Upper lobe of right lung (tissue), 1 donor: ENCODE measurements at regions not wholly inside any gene's neighbourhood (a gene's known extent, or its start where the extent isn't known, plus 50 kb on each side); places are given as distances from the start of the nearest gene placed in this dataset.
"Not testable (repeated sequence)": the region's sequence is repeated elsewhere in the genome, so short reads cannot be mapped to it uniquely, and the experiment has no call there.

Source experiments
- ATAC-seq: fragments of 200-7000 bp; cut with Tn5 transposase; one replicate; pipeline ENCODE4 v1.9.1; 2020; ENCODE audit warnings: mild to moderate bottlenecking, moderate library complexity
- DNase-seq: peaks from one replicate; pipeline ENCODE4 v3.0.0-alpha.2; 2020
- H3K27ac ChIP-seq: fragments of 200-600 bp; one replicate; pipeline ENCODE4 v1.8.0; 2022
- H3K27me3 ChIP-seq: fragments of 200-600 bp; one replicate; pipeline ENCODE4 v1.8.0; 2022; ENCODE audit warnings: mild to moderate bottlenecking
- H3K36me3 ChIP-seq: fragments of 200-600 bp; one replicate; pipeline ENCODE4 v1.8.0; 2022
- H3K4me1 ChIP-seq: fragments of 200-600 bp; one replicate; pipeline ENCODE4 v1.8.0; 2022
- H3K4me3 ChIP-seq: fragments of 200-600 bp; one replicate; pipeline ENCODE4 v1.8.0; 2022; ENCODE audit warnings: mild to moderate bottlenecking
- H3K9me3 ChIP-seq: fragments of 200-600 bp; one replicate; pipeline ENCODE4 v1.8.0; 2022
- CTCF ChIP-seq: fragments of 200-600 bp; IDR thresholded peaks from one replicate; pipeline ENCODE4 v1.8.0; 2022; ENCODE audit warnings: antibody characterized with exemption
- intact Hi-C: fragments of 100-400 bp; cut with DNase I; formaldehyde crosslinking; loops from one replicate; pipeline ENCODE4 v1.11.0; 2022
- donor health status: DM: no; HTN: yes; CAD: no; lungs with severe emphysema.

GRCh38 chr1:78203410-78203982 is 157.7 kb downstream of the GIPC2 start:
- intact Hi-C loops, H3K27ac ChIP-seq, DNase-seq, H3K4me1 ChIP-seq, H3K4me3 ChIP-seq, H3K36me3 ChIP-seq, H3K27me3 ChIP-seq, H3K9me3 ChIP-seq, ATAC-seq: not testable (repeated sequence)

DNA sequence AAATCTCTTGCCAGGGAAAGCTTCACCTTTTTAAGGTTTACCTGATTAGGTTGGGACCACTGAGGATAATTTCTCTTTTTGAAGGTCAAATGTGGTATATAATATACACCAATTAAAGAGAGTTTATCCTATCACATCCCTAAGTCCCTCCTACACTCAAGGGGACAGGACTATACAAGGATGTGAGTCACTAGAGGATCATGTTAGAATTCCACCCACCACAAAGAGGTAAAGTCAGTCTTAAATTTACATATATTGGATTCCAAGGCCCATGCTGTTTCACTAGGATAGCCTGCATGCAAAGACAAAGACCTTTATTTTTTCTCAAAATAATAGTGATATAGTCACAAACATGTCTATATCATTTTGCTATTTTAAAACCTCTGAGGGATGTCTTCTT is 164.4 kb downstream of the GIPC2 start:
- intact Hi-C loops = no loop called here
- no peak for ATAC-seq
- Histone ChIP-seq H3K36me3 (no peaks in the 10 kb centered on the region), H3K27me3 (no peaks in the 10 kb centered on the region), H3K4me1 (no peaks in the 10 kb centered on the region), H3K27ac (no peak overlapping the region), H3K4me3 (no peak overlapping the region), H3K9me3 (no peaks in the 10 kb centered on the region)
- DNase-seq = no peak
- TF ChIP-seq CTCF = no peak

DNA sequence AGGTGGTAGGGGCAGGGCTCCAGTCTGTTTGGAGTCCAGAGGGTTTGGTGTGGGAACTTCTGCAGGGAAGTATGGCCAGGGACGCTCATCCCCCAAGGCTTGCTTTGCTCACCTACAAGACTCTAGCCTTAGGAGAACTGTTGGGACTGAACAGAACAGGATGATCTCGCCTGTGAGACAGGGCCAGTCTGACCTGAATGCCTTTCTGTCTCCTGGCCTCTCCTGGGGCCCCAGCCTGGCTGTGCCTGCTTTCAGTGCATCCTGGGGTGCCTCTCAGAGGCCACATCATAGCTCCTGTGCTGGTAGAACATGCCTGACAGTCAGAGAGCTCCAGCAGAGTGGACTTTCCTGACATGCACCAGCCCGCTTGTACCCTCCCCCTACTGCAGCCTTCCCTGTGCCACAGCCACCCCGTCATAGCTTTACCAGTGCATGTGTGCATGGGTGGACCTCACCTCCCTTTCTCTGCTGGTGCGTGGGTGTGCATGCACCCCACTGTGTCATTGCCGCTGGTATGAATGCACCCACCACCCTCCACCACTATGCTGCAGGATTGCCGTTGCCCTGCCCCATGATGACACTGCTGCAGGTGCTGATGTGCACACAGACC is 165.8 kb downstream of the GIPC2 start:
- no peak for TF ChIP-seq CTCF
- Histone ChIP-seq H3K4me1 (no peaks in the 10 kb centered on the region), H3K27me3 (no peaks in the 10 kb centered on the region), H3K27ac (no peak overlapping the region), H3K36me3 (no peaks in the 10 kb centered on the region), H3K9me3 (no peaks in the 10 kb centered on the region), H3K4me3 (no peak overlapping the region)
- intact Hi-C loops = no loop called here
- ATAC-seq (peak; percentile 27), DNase-seq (no peak)

DNA sequence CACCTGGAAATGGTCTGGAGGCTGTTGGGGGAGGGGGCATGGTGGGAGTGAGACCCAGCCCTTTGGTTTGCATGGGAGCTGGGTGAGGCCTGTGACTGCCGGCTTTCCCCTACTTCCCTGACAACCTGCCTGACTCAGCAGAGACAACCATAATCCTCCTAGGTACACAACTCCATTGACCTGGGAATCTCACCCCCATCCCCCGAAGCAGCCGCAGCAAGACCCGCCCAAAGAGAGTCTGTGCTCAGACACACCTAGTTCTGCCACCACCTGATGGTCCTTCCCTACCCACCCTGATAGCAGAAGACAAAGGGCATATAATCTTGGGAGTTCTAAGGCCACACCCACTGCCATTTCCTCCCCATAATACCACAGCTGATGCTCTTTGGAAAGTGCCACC is 168.6 kb downstream of the GIPC2 start:
- TF ChIP-seq CTCF = no peak
- no peak for DNase-seq

GRCh38 chr1:78222225-78222959 is 176.6 kb downstream of the GIPC2 start:
- intact Hi-C loops = no loop called here
- H3K36me3 ChIP-seq = no peaks in the 10 kb centered on the region
- H3K4me1 ChIP-seq = no peaks in the 10 kb centered on the region
- TF ChIP-seq CTCF = no peak
- no peak for ATAC-seq
- DNase-seq = no peak
- H3K27me3 ChIP-seq = no peaks in the 10 kb centered on the region
- no peaks in the 10 kb centered on the region for H3K9me3 ChIP-seq
- H3K4me3 ChIP-seq = no peak overlapping the region
- no peak overlapping the region for H3K27ac ChIP-seq

More for the DNA sequence above, 168.6 kb downstream of the GIPC2 start:
- ATAC-seq = no peak
- H3K36me3 ChIP-seq = no peaks in the 10 kb centered on the region
- intact Hi-C loops = no loop called here
- H3K4me3 ChIP-seq = no peak overlapping the region
- no peak overlapping the region for H3K27ac ChIP-seq
- no peaks in the 10 kb centered on the region for H3K4me1 ChIP-seq
- H3K27me3 ChIP-seq = no peaks in the 10 kb centered on the region
- H3K9me3 ChIP-seq = no peaks in the 10 kb centered on the region

DNA sequence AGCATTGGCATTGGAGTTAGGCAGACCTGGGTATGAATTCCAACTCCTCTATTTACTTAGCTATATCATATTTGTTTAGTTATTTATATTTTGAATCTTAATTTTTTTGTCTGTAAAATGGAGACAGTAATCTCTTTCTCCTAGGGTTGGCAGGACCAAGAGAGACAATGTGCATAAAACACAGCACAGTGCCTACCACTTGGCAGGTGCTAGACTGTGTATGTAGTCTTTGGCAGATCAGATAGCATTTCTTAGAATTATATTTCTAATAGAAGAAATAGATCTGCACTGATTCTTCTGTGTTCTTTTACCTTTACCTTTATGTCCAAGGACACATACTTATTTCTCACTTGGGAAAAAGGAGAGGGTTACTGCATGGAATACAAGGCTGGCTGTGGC is 177.2 kb downstream of the GIPC2 start:
- H3K27ac ChIP-seq = peak overlapping the region; percentile 44
- no peaks in the 10 kb centered on the region for H3K4me1 ChIP-seq
- intact Hi-C loops = no loop called here
- no peaks in the 10 kb centered on the region for H3K27me3 ChIP-seq
- ATAC-seq (no peak), DNase-seq (no peak)
- no peaks in the 10 kb centered on the region for H3K36me3 ChIP-seq
- H3K9me3 ChIP-seq = no peaks in the 10 kb centered on the region
- H3K4me3 ChIP-seq = no peak overlapping the region
- TF ChIP-seq CTCF = no peak
